ENCODE measurements at regions not wholly inside any gene's neighbourhood (a gene's known extent, or its start where the extent isn't known, plus 50 kb on each side); places are given as distances from the start of the nearest gene placed in this dataset.

DNA sequence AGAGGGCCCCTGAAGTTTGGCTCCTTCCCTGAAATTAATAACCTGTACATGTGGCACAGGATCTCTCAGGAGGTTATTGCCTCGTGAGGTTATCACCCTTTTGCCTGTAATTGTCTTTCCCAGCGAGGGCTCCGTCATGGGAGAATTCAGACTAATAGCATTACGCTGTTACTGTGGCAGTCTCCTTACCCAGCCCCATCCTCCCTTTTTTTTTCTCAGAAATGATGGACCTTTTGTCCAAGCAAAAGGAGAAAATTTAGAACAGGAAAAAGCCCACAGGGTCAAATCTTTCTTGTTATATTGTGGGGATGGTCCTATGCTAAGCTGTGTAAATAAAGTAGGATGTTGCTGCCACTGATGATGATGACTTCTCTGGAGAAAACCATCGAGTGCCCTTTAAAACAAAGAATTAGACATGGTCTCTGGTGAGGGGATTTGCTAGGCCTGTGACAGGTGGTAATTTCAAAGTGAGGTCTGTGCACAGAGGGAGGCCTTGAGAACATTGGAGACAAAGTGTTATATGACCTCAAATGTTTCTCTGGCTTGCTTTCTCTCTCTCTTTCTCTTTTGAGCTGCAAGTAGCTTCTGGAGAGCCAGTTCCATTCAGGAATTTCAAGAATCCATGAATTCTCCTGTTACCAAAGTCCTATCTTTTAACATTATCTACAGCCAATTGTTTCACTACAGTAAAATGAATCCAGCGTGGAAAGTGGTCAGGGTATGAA is 357.2 kb downstream of the BMP4 start:
- H3K27ac Mint-ChIP-seq, result no peak overlapping the region
- peaks cover 10% of the 10 kb centered on the region for H3K4me1 Mint-ChIP-seq (ENCODE audit: unreplicated experiment)
- H3K27me3 Mint-ChIP-seq, result peaks cover 4% of the 10 kb centered on the region
- DNase-seq (ENCODE audit: extremely low spot score, unreplicated experiment), result no peak
- TF ChIP-seq, protein P1, sequence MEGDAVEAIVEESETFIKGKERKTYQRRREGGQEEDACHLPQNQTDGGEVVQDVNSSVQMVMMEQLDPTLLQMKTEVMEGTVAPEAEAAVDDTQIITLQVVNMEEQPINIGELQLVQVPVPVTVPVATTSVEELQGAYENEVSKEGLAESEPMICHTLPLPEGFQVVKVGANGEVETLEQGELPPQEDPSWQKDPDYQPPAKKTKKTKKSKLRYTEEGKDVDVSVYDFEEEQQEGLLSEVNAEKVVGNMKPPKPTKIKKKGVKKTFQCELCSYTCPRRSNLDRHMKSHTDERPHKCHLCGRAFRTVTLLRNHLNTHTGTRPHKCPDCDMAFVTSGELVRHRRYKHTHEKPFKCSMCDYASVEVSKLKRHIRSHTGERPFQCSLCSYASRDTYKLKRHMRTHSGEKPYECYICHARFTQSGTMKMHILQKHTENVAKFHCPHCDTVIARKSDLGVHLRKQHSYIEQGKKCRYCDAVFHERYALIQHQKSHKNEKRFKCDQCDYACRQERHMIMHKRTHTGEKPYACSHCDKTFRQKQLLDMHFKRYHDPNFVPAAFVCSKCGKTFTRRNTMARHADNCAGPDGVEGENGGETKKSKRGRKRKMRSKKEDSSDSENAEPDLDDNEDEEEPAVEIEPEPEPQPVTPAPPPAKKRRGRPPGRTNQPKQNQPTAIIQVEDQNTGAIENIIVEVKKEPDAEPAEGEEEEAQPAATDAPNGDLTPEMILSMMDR (conservative IDR thresholded peaks at IDR 0.05), result no peak
- H3K36me3 Mint-ChIP-seq, result no peaks in the 10 kb centered on the region
- peaks cover 4% of the 10 kb centered on the region for H3K9me3 Mint-ChIP-seq
- no peak overlapping the region for H3K4me3 Mint-ChIP-seq

DNA sequence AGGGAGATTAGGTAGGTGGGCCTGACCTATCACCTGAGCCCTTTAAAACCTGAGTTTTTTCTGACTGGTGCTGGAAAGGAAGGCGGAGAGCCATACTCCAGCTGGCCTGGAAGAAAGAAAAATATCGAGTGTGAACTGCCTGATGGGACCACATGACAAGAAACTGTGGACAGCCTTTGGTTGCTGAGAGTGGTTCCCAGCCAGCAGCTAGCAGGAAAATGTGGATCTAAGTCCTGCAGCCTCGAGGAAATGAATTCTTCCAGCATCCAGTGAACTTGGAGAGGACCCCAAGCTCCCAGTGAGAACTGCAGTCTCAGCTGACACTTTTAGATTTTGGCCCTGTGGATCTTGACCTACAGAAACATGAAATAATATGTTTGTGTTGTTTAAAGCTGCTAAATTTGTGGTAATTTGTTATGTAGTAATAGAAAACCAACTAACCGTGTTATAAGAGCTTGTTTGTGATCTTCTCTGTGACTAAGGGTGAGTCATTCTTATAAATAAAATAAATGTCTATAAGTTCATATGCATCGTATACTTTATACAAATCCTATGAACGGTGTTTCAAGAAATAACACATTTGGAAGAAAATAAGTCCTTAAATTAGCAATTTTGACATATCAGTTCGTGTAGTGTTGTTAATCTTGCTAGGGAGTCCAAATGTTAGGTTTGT is 359.6 kb downstream of the BMP4 start:
- H3K4me1 Mint-ChIP-seq (ENCODE audit: unreplicated experiment), result peaks cover 7% of the 10 kb centered on the region
- H3K9me3 Mint-ChIP-seq, result peaks cover 4% of the 10 kb centered on the region
- peaks cover 4% of the 10 kb centered on the region for H3K27me3 Mint-ChIP-seq
- H3K27ac Mint-ChIP-seq, result no peak overlapping the region
- DNase-seq (ENCODE audit: extremely low spot score, unreplicated experiment), result no peak
- TF ChIP-seq, protein P1 (conservative IDR thresholded peaks at IDR 0.05), result no peak
- H3K4me3 Mint-ChIP-seq, result no peak overlapping the region
- no peaks in the 10 kb centered on the region for H3K36me3 Mint-ChIP-seq

DNA sequence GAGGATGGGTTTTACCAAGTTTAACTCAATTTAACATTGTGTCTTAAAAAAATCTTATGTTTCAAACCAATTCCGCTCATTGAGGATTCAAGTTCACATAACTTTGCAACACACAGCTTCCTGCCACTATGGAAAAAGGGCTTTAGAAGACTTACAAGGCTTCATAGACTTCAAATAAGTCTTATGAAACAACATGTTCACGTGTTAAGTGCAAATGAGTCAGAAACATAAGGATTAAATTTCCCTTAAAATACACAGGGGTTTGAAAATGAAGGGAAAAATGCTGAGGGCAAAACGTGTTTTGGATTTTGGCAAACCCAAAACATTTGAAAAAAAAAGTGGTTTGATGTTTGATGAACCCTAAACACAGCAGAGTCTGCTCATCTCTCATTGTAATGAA is 364.8 kb downstream of the BMP4 start:
- TF ChIP-seq, protein P1 (conservative IDR thresholded peaks at IDR 0.05), result no peak

DNA sequence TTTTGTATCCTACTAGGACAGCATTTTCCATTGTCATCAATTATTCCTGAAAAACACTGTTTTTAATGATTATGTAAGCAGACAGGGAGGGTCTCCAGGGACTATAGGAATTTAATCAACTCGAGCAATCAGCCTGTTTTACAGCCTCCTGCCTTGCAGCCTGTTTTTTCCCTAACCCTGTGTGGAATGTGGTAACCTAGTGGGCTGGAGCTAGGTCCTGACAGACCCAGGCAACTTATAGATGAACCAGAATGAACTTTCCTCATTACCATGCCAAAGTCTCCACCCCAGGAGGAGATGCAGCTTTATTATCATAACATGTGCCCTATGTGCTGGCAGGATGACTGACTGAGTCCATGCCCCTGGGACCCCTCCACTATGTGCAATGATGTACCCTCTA is 375.1 kb downstream of the BMP4 start:
- no peak for DNase-seq (ENCODE audit: extremely low spot score, unreplicated experiment)
- TF ChIP-seq, protein P1 (conservative IDR thresholded peaks at IDR 0.05), result no peak
- H3K27ac Mint-ChIP-seq, result peak overlapping the region; percentile 8
- H3K27me3 Mint-ChIP-seq, result no peaks in the 10 kb centered on the region
- H3K4me3 Mint-ChIP-seq, result no peak overlapping the region
- H3K36me3 Mint-ChIP-seq, result no peaks in the 10 kb centered on the region
- peaks cover 14% of the 10 kb centered on the region for H3K4me1 Mint-ChIP-seq (ENCODE audit: unreplicated experiment)
- H3K9me3 Mint-ChIP-seq, result no peaks in the 10 kb centered on the region

More for the DNA sequence above, 364.8 kb downstream of the BMP4 start:
- Mint-ChIP-seq H3K4me1 (ENCODE audit: unreplicated experiment) (no peaks in the 10 kb centered on the region), H3K4me3 (no peak overlapping the region), H3K9me3 (peaks cover 4% of the 10 kb centered on the region), H3K36me3 (no peaks in the 10 kb centered on the region), H3K27ac (no peak overlapping the region), H3K27me3 (peaks cover 25% of the 10 kb centered on the region)
- no peak for DNase-seq (ENCODE audit: extremely low spot score, unreplicated experiment)

DNA sequence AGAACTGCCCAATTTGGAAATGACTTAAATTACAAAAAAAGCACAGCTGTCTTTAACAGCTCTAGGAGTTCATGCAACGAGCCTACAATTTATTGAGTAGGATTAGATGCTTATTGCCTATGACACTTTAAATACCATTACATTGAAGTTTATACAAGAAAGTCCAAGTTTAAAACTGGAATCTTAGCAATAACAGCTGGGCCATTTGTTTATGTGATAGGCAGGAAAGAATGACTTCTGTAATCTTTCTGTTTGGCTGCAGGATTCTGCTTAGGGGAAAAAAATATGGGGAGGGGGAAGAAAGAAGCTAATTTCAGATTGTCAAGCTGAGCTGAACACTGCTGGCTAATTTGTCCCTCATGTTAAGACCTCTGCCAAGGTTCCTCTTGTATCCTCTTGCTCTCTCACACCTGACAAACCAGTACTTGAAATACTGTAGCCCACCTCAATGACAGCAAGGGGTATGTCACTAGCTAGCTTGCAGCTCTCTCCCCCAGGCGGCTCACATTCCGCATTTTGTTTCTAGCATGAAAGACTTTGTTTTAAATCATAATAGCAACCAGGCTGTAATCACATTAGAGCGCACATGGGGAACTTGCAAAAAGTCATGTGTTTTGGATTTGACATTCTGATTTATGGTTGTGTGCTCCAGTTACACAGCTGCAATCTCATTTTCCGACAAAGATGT is 384.8 kb downstream of the BMP4 start:
- H3K36me3 Mint-ChIP-seq, result no peaks in the 10 kb centered on the region
- peaks cover 4% of the 10 kb centered on the region for H3K27me3 Mint-ChIP-seq

More for the DNA sequence above, 384.8 kb downstream of the BMP4 start:
- H3K27ac Mint-ChIP-seq, result no peak overlapping the region
- TF ChIP-seq, protein P1 (conservative IDR thresholded peaks at IDR 0.05), result no peak
- H3K4me3 Mint-ChIP-seq, result no peak overlapping the region
- H3K9me3 Mint-ChIP-seq, result no peaks in the 10 kb centered on the region
- peaks cover 13% of the 10 kb centered on the region for H3K4me1 Mint-ChIP-seq (ENCODE audit: unreplicated experiment)
- DNase-seq (ENCODE audit: extremely low spot score, unreplicated experiment), result no peak
